Stimulated activated CD8-positive, alpha-beta memory T cell treated with anti-CD3 and anti-CD28 coated beads, Interleukin-7, amount 100 ng/mL, for 4 hours (primary cell): ENCODE measurements at regions not wholly inside any gene's neighbourhood (a gene's known extent, or its start where the extent isn't known, plus 50 kb on each side); places are given as distances from the start of the nearest gene placed in this dataset.
"Not testable (repeated sequence)": the region's sequence is repeated elsewhere in the genome, so short reads cannot be mapped to it uniquely, and the experiment has no call there.

Source experiments
- DNase-seq, 2 donors: peaks; one replicate each; pipeline ENCODE4 v3.0.0-alpha.2; 2020; ENCODE audit warnings: low read depth in 2 of 2

- DNase-seq, result no peak
Observed at GRCh38 chr15:31433091-31433490, 106.5 kb downstream of the KLF13 start.

- no peak for DNase-seq
Observed at GRCh38 chr15:31433574-31433973, 106.9 kb downstream of the KLF13 start.

- DNase-seq, result no peak
Observed at GRCh38 chr15:31434275-31434587, 107.6 kb downstream of the KLF13 start.

- peak; percentile 78 for DNase-seq
Observed at GRCh38 chr15:31434588-31435260, 108.1 kb downstream of the KLF13 start.

GRCh38 chr15:31435261-31435911 lies 108.8 kb downstream of the KLF13 start:
- DNase-seq, result peak; percentile 78 to 85

- peak; percentile 34 to 44 for DNase-seq
Observed at GRCh38 chr15:31435912-31436628, 109.4 kb downstream of the KLF13 start.

- DNase-seq, result peak; percentile 36 to 45
Observed at GRCh38 chr15:31437686-31438085, 111.1 kb downstream of the KLF13 start.

GRCh38 chr15:31438601-31439265 lies 112.1 kb downstream of the KLF13 start:
- no peak for DNase-seq

GRCh38 chr15:31439328-31439727 lies 112.7 kb downstream of the KLF13 start:
- DNase-seq, result no peak

GRCh38 chr15:31440216-31440615 lies 113.6 kb downstream of the KLF13 start:
- DNase-seq, result not testable (repeated sequence)

GRCh38 chr15:31440754-31441311 lies 114.2 kb downstream of the KLF13 start:
- DNase-seq, result peak in 1 of 2 donors; percentile 54

GRCh38 chr15:31442226-31442625 lies 115.6 kb downstream of the KLF13 start:
- no peak for DNase-seq

GRCh38 chr15:31442699-31443111 lies 116.1 kb downstream of the KLF13 start:
- DNase-seq, result no peak

- no peak for DNase-seq
Observed at GRCh38 chr15:31444844-31445243, 118.2 kb downstream of the KLF13 start.

GRCh38 chr15:31446546-31446945 lies 119.9 kb downstream of the KLF13 start:
- no peak for DNase-seq

GRCh38 chr15:31447931-31448634 lies 121.4 kb downstream of the KLF13 start:
- no peak for DNase-seq

- DNase-seq, result no peak
Observed at GRCh38 chr15:31448635-31448979, 122.0 kb downstream of the KLF13 start.

- no peak for DNase-seq
Observed at GRCh38 chr15:31452595-31453557, 126.2 kb downstream of the KLF13 start.

GRCh38 chr15:31453558-31454318 lies 127.1 kb downstream of the KLF13 start:
- no peak for DNase-seq

GRCh38 chr15:31455499-31455898 lies 128.9 kb downstream of the KLF13 start:
- DNase-seq, result no peak
